IMR-90 (cell line): ENCODE measurements at regions not wholly inside any gene's neighbourhood (a gene's known extent, or its start where the extent isn't known, plus 50 kb on each side); places are given as distances from the start of the nearest gene placed in this dataset.

Experiments
- ATAC-seq: fragments of 200-7000 bp; cut with Tn5 transposase; 2 replicates; pipeline ENCODE4 v1.9.1; 2020; ENCODE audit warnings: low read depth, mild to moderate bottlenecking, moderate library complexity
- BruUV-seq: library from RNA; stranded (reverse); fragments of 400-500 nt; replicated peaks from 2 replicates; lab custom pipeline; 2021; lab: Mats Ljungman, UMichigan
- CTCF ChIA-PET: fragments of 300-600 bp; formaldehyde crosslinking; extraction: SDS; loops from one replicate; lab custom pipeline; 2021; ENCODE audit warnings: antibody characterized with exemption; lab: Yijun Ruan, JAX
- POLR2A ChIA-PET: fragments of 300-600 bp; sonication (Branson Sonifier 250); formaldehyde crosslinking; loops from one replicate; lab custom pipeline; 2022; ENCODE audit warnings: antibody characterized with exemption; ENCODE audit not compliant: unreplicated experiment; lab: Charles Lee
- DNase-seq: peaks from one replicate; pipeline ENCODE4 v3.0.0; 2013
- H2AFZ ChIP-seq: replicated peaks from 2 replicates; pipeline ENCODE3; 2013; ENCODE audit warnings: low read length, mild to moderate bottlenecking; ENCODE audit not compliant: poor library complexity
- H2AK5ac ChIP-seq: 2 replicates; pipeline ENCODE4 v1.6.1; 2013; ENCODE audit warnings: low read depth, low read length, inconsistent platforms
- H2AK9ac ChIP-seq: replicated peaks from 2 replicates; pipeline ENCODE3; 2013; ENCODE audit warnings: mild to moderate bottlenecking, low read depth, low read length, moderate library complexity; ENCODE audit not compliant: poor library complexity
- H2BK120ac ChIP-seq: 2 replicates; pipeline ENCODE4 v1.6.1; 2013; ENCODE audit warnings: low read depth, low read length, inconsistent platforms
- H2BK15ac ChIP-seq: 3 replicates; pipeline ENCODE4 v1.6.1; 2013; ENCODE audit warnings: low read depth, low read length, inconsistent platforms
- H2BK20ac ChIP-seq: 2 replicates; pipeline ENCODE4 v1.6.1; 2013; ENCODE audit warnings: low read depth, mild to moderate bottlenecking, inconsistent platforms, low read length, moderate library complexity
- H2BK5ac ChIP-seq: 2 replicates; pipeline ENCODE4 v1.6.1; 2013; ENCODE audit warnings: mild to moderate bottlenecking, low read depth, low read length, inconsistent platforms; ENCODE audit not compliant: poor library complexity, severe bottlenecking
- H3K14ac ChIP-seq: replicated peaks from 2 replicates; pipeline ENCODE4 v1.6.1; 2013; ENCODE audit warnings: low read depth, low read length, inconsistent platforms
- H3K18ac ChIP-seq: 2 replicates; pipeline ENCODE4 v1.6.1; 2013; ENCODE audit warnings: low read depth, low read length, control low read depth
- H3K23ac ChIP-seq: 2 replicates; pipeline ENCODE4 v1.6.1; 2013; ENCODE audit warnings: low read depth, low read length, inconsistent platforms
- H3K27ac ChIP-seq: 2 replicates; pipeline ENCODE4 v1.5.1; 2013; ENCODE audit warnings: mild to moderate bottlenecking, control low read depth, low read length; ENCODE audit not compliant: insufficient read depth
- H3K27me3 ChIP-seq: 2 replicates; pipeline ENCODE4 v1.6.1; 2013; ENCODE audit warnings: low read length; ENCODE audit not compliant: control insufficient read depth, insufficient read depth
- H3K36me3 ChIP-seq: 2 replicates; pipeline ENCODE4 v1.6.1; 2013; ENCODE audit warnings: low read length, mixed read lengths; ENCODE audit not compliant: control insufficient read depth, insufficient read depth
- H3K4ac ChIP-seq: 2 replicates; pipeline ENCODE4 v1.6.1; 2013; ENCODE audit warnings: low read depth, low read length, inconsistent platforms
- H3K4me1 ChIP-seq: 2 replicates; pipeline ENCODE4 v1.6.1; 2013; ENCODE audit warnings: low read length, mixed read lengths; ENCODE audit not compliant: control insufficient read depth, insufficient read depth
- H3K4me2 ChIP-seq: 2 replicates; pipeline ENCODE4 v1.6.1; 2013; ENCODE audit warnings: low read depth, mild to moderate bottlenecking, control low read depth, low read length, moderate library complexity
- H3K4me3 ChIP-seq: 2 replicates; pipeline ENCODE4 v1.5.1; 2013; ENCODE audit warnings: low read depth, mild to moderate bottlenecking, control low read depth, low read length, moderate library complexity; ENCODE audit not compliant: insufficient read depth
- H3K56ac ChIP-seq: 2 replicates; pipeline ENCODE4 v1.6.1; 2013; ENCODE audit warnings: low read length, inconsistent platforms; ENCODE audit not compliant: insufficient read depth; ENCODE audit errors: extremely low read depth
- H3K79me1 ChIP-seq, 2 experiments: 2 replicates each; pipeline ENCODE4 v1.6.1; 2013; ENCODE audit warnings: low read length in 2 of 2, inconsistent platforms in 1 of 2, low read depth in 1 of 2
- H3K9ac ChIP-seq: 2 replicates; pipeline ENCODE4 v1.6.1; 2013; ENCODE audit warnings: low read depth, low read length, control low read depth
- H3K9me1 ChIP-seq: 2 replicates; pipeline ENCODE4 v1.6.1; 2013; ENCODE audit warnings: low read length, inconsistent platforms; ENCODE audit not compliant: insufficient read depth
- H3K9me3 ChIP-seq: 2 replicates; pipeline ENCODE4 v1.6.1; 2013; ENCODE audit warnings: low read length; ENCODE audit not compliant: control insufficient read depth, insufficient read depth
- H4K20me1 ChIP-seq: 2 replicates; pipeline ENCODE4 v1.6.1; 2013; ENCODE audit warnings: low read length, inconsistent platforms; ENCODE audit not compliant: insufficient read depth
- H4K5ac ChIP-seq: 2 replicates; pipeline ENCODE4 v1.6.1; 2013; ENCODE audit warnings: mild to moderate bottlenecking, low read depth, low read length, control low read depth
- H4K8ac ChIP-seq, 2 experiments: 2 replicates each; pipeline ENCODE4 v1.6.1; 2013; ENCODE audit warnings: low read depth in 2 of 2, low read length in 2 of 2, control low read depth in 1 of 2, inconsistent platforms in 1 of 2
- H4K91ac ChIP-seq: 2 replicates; pipeline ENCODE4 v1.6.1; 2013; ENCODE audit warnings: low read depth, low read length, inconsistent platforms; ENCODE audit not compliant: insufficient read depth
- CEBPB ChIP-seq: IDR thresholded peaks from 2 replicates; pipeline ENCODE4 v1.6.1; 2012; ENCODE audit warnings: low read depth, low read length, improper control_type of control experiment
- MAFK ChIP-seq: IDR thresholded peaks from 2 replicates; pipeline ENCODE4 v1.6.1; 2012; ENCODE audit warnings: low read depth, low read length, improper control_type of control experiment
- WGBS, 2 experiments: methylation state at CpG; one replicate each; pipeline versions ENCODE4 v1.1.5 to v1.1.7; 2013; ENCODE audit warnings: missing lambda C conversion rate in 2 of 2; ENCODE audit not compliant: insufficient read length in 1 of 2; ENCODE audit errors: extremely low coverage in 2 of 2; 5-methylcytosine and 5-hydroxymethylcytosine counted together
- dilution Hi-C: fragments of 300-500 bp; cut with HindIII; formaldehyde crosslinking; loops from one replicate; pipeline ENCODE4 v1.14.3; 2018; ENCODE audit warnings: low sequenced_read_pairs; ENCODE audit not compliant: unreplicated experiment
- in situ Hi-C: fragments of 300-500 bp; cut with MboI; formaldehyde crosslinking; loops from 3 replicates; pipeline ENCODE4 v1.14.3; 2019; ENCODE audit warnings: low sequenced_read_pairs, inconsistent platforms, mixed read lengths
- intact Hi-C: fragments of 100-400 bp; cut with micrococcal nuclease; formaldehyde crosslinking; loops from 2 replicates; pipeline ENCODE4 v1.10.0; 2022

- Histone ChIP-seq H3K56ac (no peak overlapping the region), H3K4me1 (no peaks in the 10 kb centered on the region), H3K9me3 (no peaks in the 10 kb centered on the region), H3K4me3 (no peak overlapping the region), H2BK20ac (no peak overlapping the region), H3K36me3 (no peaks in the 10 kb centered on the region), H2BK15ac (no peak overlapping the region), H3K4ac (no peak overlapping the region), H3K18ac (no peak overlapping the region), H3K27me3 (peaks cover 4% of the 10 kb centered on the region; the same call in 1 of the 2 replicates), H3K14ac (no peak overlapping the region), H3K27ac (no peak overlapping the region), H4K5ac (no peak overlapping the region), H2AFZ (no peak overlapping the region), H2BK120ac (no peak overlapping the region), H2AK5ac (no peak overlapping the region), H3K79me1 (no peaks in the 10 kb centered on the region), H2AK9ac (no peak overlapping the region), H3K4me2 (no peak overlapping the region), H3K9me1 (no peaks in the 10 kb centered on the region), H4K91ac (no peak overlapping the region), H2BK5ac (no peak overlapping the region), H4K8ac (no peak overlapping the region), H3K9ac (no peak overlapping the region), H4K20me1 (no peaks in the 10 kb centered on the region), H3K23ac (no peak overlapping the region)
- ATAC-seq: no peak
- BruUV-seq: no TSS peak
- in situ Hi-C loops: no loop called here
- no peak for TF ChIP-seq CEBPB
- TF ChIP-seq MAFK: no peak
- ChIA-PET POLR2A (no interaction called here), CTCF (no interaction called here)
- intact Hi-C loops: no loop called here
- no peak for DNase-seq
- no CpG with 5 or more reads among the region's 6 CpGs for whole genome bisulfite sequencing, 2 experiments
- dilution Hi-C loops: no loop called here
These were observed 90.2 kb upstream of the CACUL1 start for GRCh38 chr10:118844731-118845521.
